ENCODE measurements at regions not wholly inside any gene's neighbourhood (a gene's known extent, or its start where the extent isn't known, plus 50 kb on each side); places are given as distances from the start of the nearest gene placed in this dataset.

DNA sequence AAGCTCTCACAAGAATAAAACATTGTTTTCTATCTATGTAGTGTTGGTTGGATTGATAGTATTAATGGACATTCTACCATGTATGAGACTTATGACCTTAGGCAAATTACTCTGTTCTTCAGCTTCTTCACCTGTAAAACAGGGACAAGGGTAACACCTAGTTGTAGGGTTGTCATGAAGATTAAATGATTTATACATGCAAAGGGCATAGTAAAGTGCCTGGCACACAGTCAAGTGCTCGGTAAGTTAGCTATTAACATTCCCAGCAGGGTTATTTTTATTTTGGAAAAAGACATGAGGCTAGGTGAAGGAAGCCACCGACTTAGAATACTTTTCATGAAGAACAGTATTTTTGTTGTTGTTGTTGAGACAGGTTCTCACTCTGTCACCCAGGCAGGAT, 71.2 kb upstream of the PLXNC1 start:
- Histone ChIP-seq H3K4me3 (ENCODE audit: low read length) (no peak overlapping the region), H3K4me1 (ENCODE audit: control insufficient read depth, insufficient read depth, low read length) (no peaks in the 10 kb centered on the region), H3K27ac (ENCODE audit: low read length) (no peak overlapping the region), H3K36me3 (ENCODE audit: control insufficient read depth, insufficient read depth, low read length) (no peaks in the 10 kb centered on the region), H3K9me3 (ENCODE audit: control insufficient read depth, insufficient read depth, low read length) (no peaks in the 10 kb centered on the region), H3K27me3 (ENCODE audit: control insufficient read depth, insufficient read depth, low read length) (no peaks in the 10 kb centered on the region)
- DNase-seq (ENCODE audit: low read depth, low spot score), result no peak
- no CpG with 5 or more reads among the region's 2 CpGs for WGBS (ENCODE audit: insufficient coverage, insufficient read length)

DNA sequence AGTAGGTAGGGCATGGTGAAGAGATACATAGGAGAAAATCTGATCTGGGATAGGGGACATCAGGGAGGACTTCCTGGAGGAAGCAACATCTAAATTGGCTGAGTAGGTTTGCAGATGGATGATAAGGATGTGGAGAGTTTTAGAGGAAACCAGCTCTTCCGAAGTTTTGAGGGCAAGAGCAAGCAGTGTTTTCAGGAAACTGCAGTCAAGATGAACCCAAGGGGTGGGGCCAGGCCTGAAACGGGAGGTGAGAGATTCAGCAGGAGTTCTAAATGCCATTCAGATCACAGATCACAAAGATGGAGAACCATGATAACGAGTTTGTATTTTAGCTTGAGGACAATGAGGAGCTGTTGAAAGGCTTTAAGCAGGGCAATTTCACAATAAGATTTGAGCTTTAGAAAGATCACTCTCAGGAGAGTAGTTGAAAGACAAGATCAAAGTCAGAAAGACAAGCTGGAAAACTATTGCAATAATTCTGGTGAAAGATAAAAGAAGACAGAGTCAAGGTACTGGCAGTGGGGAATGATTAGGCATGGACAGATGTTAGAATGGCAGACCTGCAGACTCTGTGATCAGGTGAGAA, 70.1 kb upstream of the PLXNC1 start:
- Histone ChIP-seq H3K9me3 (ENCODE audit: control insufficient read depth, insufficient read depth, low read length) (no peaks in the 10 kb centered on the region), H3K36me3 (ENCODE audit: control insufficient read depth, insufficient read depth, low read length) (no peaks in the 10 kb centered on the region), H3K4me1 (ENCODE audit: control insufficient read depth, insufficient read depth, low read length) (no peaks in the 10 kb centered on the region), H3K27ac (ENCODE audit: low read length) (no peak overlapping the region), H3K4me3 (ENCODE audit: low read length) (no peak overlapping the region), H3K27me3 (ENCODE audit: control insufficient read depth, insufficient read depth, low read length) (no peaks in the 10 kb centered on the region)
- WGBS (ENCODE audit: insufficient coverage, insufficient read length), result no CpG with 5 or more reads among the region's 3 CpGs
- DNase-seq (ENCODE audit: low read depth, low spot score), result no peak

DNA sequence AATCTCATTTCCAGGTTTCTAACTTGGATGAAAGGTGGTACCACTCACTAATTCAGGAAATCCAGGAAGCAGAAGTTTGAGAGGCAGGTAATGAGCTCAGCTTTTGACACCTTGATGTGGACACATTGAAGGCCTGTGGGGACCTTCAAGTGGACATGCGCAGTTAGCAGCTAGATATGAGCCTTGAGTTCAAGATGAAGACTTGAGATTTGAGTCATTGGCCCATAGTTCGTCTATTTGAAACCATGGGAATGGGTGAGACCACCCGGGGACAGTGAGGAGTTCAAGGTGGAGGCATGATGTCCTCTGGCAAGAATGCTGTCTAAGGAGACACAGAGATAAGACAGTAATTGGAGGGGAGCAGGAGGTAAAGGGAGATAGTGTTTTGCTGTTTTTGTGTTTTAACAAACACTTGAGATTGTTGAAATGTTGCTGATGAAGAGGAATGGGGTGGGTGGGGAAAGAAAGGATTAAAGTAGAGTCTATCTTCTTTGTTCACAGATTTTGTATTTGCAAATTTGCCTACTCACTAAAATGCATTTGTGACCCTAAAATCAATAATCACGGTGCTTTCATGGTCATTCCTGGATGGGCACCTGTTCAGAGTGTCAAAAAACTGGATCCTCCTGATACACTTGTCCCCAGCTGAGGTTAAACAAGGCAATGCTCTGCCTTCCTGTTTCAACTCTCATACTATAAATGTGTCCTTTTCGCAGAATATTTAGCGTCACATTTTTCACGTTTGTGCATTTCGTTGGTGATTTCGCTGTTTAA, 69.5 kb upstream of the PLXNC1 start:
- no peaks in the 10 kb centered on the region for H3K9me3 ChIP-seq (ENCODE audit: control insufficient read depth, insufficient read depth, low read length)
- H3K36me3 ChIP-seq (ENCODE audit: control insufficient read depth, insufficient read depth, low read length), result no peaks in the 10 kb centered on the region
- DNase-seq (ENCODE audit: low read depth, low spot score), result no peak
- no peak overlapping the region for H3K27ac ChIP-seq (ENCODE audit: low read length)
- no peak overlapping the region for H3K4me3 ChIP-seq (ENCODE audit: low read length)
- no peaks in the 10 kb centered on the region for H3K27me3 ChIP-seq (ENCODE audit: control insufficient read depth, insufficient read depth, low read length)
- no CpG with 5 or more reads among the region's 9 CpGs for WGBS (ENCODE audit: insufficient coverage, insufficient read length)
- no peaks in the 10 kb centered on the region for H3K4me1 ChIP-seq (ENCODE audit: control insufficient read depth, insufficient read depth, low read length)

DNA sequence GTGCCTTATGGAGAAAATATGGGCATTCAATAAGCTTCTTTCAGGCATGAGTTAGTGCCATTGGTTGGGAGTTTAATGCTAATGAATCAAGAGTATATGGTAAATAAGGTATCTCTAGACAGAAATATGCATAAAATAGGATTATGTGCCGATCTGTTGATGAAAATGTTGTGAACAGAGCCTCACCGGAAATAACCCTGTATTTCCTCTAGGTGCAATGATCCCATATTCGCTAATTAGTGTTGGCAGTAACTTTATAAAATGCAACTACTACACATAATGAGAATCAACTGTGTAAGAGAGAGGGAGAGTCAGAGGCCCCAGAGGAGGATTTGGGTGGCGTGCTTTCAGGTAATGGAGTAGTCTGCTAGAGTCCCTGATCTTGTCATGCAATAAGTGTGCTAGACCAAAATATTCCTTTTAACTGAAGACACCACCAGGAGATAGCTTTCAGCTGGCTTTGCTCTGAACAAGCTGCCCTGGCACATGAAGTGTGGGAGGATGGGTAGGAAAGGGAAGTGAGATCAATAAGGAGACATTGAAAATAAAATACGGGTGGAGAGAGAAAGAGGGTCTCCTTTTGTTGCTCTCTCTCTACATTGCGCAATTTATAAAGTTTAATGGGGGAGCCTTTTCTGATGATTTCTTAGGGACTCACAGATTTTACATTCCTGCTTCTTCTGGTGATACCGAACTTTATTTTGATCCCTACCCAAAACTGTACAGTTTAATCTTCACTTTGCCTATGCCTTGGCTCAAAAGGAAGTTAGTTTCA, 68.6 kb upstream of the PLXNC1 start:
- Histone ChIP-seq H3K9me3 (ENCODE audit: control insufficient read depth, insufficient read depth, low read length) (no peaks in the 10 kb centered on the region), H3K36me3 (ENCODE audit: control insufficient read depth, insufficient read depth, low read length) (no peaks in the 10 kb centered on the region), H3K27ac (ENCODE audit: low read length) (no peak overlapping the region), H3K4me1 (ENCODE audit: control insufficient read depth, insufficient read depth, low read length) (no peaks in the 10 kb centered on the region), H3K4me3 (ENCODE audit: low read length) (no peak overlapping the region), H3K27me3 (ENCODE audit: control insufficient read depth, insufficient read depth, low read length) (no peaks in the 10 kb centered on the region)
- no CpG with 5 or more reads among the region's 7 CpGs for WGBS (ENCODE audit: insufficient coverage, insufficient read length)
- DNase-seq (ENCODE audit: low read depth, low spot score), result no peak

DNA sequence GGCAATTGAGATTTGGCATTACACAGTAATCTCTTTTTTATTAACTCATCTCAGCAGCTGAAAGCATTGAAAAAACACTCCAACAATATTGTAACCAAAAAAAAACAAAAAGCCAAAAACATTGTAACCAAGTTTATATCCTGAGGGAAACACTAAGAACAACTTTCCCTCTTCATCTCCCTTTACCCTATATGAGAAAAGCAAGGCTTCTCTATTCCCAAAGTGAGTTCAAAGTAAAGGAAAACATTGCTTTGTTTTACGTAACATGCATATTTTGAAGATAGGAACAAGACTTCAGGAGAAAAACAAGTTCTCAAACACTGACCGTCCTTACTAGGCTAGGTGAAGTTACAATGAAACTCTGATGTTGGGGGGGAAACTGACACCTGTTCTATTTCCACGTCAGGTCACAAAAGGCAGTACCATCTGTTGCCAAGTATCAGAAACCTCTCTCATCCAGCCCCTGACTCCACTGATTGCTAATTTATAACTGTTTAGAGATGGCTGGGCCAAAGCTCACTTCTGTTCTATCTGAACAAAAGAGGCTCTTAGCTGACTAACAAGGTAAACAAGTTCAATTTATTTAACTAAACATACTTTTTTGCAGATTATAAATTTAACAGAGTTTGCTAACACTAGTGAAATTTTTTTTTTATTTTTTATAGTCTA, 67.9 kb upstream of the PLXNC1 start:
- Histone ChIP-seq H3K4me1 (ENCODE audit: control insufficient read depth, insufficient read depth, low read length) (no peaks in the 10 kb centered on the region), H3K36me3 (ENCODE audit: control insufficient read depth, insufficient read depth, low read length) (no peaks in the 10 kb centered on the region), H3K9me3 (ENCODE audit: control insufficient read depth, insufficient read depth, low read length) (no peaks in the 10 kb centered on the region), H3K27ac (ENCODE audit: low read length) (no peak overlapping the region), H3K4me3 (ENCODE audit: low read length) (no peak overlapping the region), H3K27me3 (ENCODE audit: control insufficient read depth, insufficient read depth, low read length) (no peaks in the 10 kb centered on the region)
- no peak for DNase-seq (ENCODE audit: low read depth, low spot score)
- WGBS (ENCODE audit: insufficient coverage, insufficient read length), result no CpG with 5 or more reads among the region's 3 CpGs

DNA sequence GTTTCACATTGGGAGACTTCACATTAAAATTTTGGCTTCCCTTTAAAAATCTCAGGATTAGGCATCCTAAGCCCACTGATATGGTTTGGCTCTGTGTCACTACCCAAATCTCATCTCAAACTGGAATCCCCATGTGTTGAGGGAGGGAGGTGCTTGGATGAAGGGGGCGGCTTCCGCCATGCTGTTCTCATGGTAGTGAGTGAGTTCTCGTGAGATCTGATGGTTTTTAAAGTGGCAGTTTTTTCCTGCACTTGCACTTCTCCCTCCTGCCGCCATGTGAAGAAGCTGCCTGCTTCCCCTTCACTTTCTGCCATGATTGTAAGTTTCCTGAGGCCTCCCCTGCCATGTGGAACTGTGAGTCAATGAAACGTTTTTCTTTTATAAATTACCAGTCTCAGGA, 65.7 kb upstream of the PLXNC1 start:
- no peaks in the 10 kb centered on the region for H3K36me3 ChIP-seq (ENCODE audit: control insufficient read depth, insufficient read depth, low read length)

DNA sequence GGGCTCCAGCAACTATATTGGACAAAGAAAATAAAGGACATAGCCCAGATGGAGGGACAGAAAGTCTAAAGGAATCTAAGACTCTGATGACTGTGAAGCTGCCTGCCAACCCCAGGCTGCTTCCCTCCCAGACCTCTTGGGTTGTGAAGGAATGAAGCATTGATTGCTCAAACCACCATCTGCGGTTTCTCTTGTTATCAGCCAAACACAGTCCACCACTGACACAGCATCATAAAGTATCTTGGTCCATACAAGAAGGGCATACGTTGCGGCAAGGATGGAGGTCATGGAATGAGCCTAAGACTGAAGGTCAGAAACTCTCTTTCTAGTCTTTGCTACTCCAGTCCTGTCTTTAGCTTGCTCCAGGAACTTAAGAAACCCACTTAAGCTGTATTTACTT, 58.5 kb upstream of the PLXNC1 start:
- H3K27ac ChIP-seq (ENCODE audit: low read length), result no peak overlapping the region
- H3K9me3 ChIP-seq (ENCODE audit: control insufficient read depth, insufficient read depth, low read length), result no peaks in the 10 kb centered on the region
- no peaks in the 10 kb centered on the region for H3K27me3 ChIP-seq (ENCODE audit: control insufficient read depth, insufficient read depth, low read length)
- H3K4me3 ChIP-seq (ENCODE audit: low read length), result no peak overlapping the region
- DNase-seq (ENCODE audit: low read depth, low spot score), result no peak
- no peaks in the 10 kb centered on the region for H3K4me1 ChIP-seq (ENCODE audit: control insufficient read depth, insufficient read depth, low read length)
- no CpG with 5 or more reads among the region's 3 CpGs for WGBS (ENCODE audit: insufficient coverage, insufficient read length)
- no peaks in the 10 kb centered on the region for H3K36me3 ChIP-seq (ENCODE audit: control insufficient read depth, insufficient read depth, low read length)

More for the DNA sequence above, 65.7 kb upstream of the PLXNC1 start:
- WGBS (ENCODE audit: insufficient coverage, insufficient read length), result no CpG with 5 or more reads among the region's 5 CpGs
- no peak overlapping the region for H3K27ac ChIP-seq (ENCODE audit: low read length)
- no peaks in the 10 kb centered on the region for H3K9me3 ChIP-seq (ENCODE audit: control insufficient read depth, insufficient read depth, low read length)
- no peaks in the 10 kb centered on the region for H3K4me1 ChIP-seq (ENCODE audit: control insufficient read depth, insufficient read depth, low read length)
- H3K27me3 ChIP-seq (ENCODE audit: control insufficient read depth, insufficient read depth, low read length), result no peaks in the 10 kb centered on the region
- DNase-seq (ENCODE audit: low read depth, low spot score), result no peak
- no peak overlapping the region for H3K4me3 ChIP-seq (ENCODE audit: low read length)

DNA sequence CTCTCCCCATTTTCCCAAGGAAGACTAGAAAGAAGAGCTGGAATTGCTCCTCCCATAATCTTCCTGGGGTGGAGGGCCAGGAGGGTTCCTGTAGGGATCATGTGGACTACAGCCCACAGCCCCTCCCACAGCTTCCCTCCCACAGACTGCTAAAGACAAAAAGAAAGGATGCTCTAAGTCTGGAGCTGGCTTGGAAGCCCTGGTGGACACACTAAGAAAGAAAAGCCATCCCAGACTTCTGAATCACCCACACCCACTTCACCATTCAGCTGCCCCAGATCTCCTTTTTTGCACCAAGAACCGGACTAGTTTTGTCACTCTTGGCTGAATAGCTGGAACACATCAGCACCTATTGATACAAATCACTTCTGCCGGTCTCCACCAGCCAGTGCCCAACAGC, 56.8 kb upstream of the PLXNC1 start:
- DNase-seq (ENCODE audit: low read depth, low spot score), result no peak
- H3K27me3 ChIP-seq (ENCODE audit: control insufficient read depth, insufficient read depth, low read length), result no peaks in the 10 kb centered on the region
- no peak overlapping the region for H3K27ac ChIP-seq (ENCODE audit: low read length)
- no peaks in the 10 kb centered on the region for H3K36me3 ChIP-seq (ENCODE audit: control insufficient read depth, insufficient read depth, low read length)
- no peak overlapping the region for H3K4me3 ChIP-seq (ENCODE audit: low read length)
- H3K4me1 ChIP-seq (ENCODE audit: control insufficient read depth, insufficient read depth, low read length), result no peaks in the 10 kb centered on the region
- no CpG with 5 or more reads among the region's 2 CpGs for WGBS (ENCODE audit: insufficient coverage, insufficient read length)
- no peaks in the 10 kb centered on the region for H3K9me3 ChIP-seq (ENCODE audit: control insufficient read depth, insufficient read depth, low read length)

DNA sequence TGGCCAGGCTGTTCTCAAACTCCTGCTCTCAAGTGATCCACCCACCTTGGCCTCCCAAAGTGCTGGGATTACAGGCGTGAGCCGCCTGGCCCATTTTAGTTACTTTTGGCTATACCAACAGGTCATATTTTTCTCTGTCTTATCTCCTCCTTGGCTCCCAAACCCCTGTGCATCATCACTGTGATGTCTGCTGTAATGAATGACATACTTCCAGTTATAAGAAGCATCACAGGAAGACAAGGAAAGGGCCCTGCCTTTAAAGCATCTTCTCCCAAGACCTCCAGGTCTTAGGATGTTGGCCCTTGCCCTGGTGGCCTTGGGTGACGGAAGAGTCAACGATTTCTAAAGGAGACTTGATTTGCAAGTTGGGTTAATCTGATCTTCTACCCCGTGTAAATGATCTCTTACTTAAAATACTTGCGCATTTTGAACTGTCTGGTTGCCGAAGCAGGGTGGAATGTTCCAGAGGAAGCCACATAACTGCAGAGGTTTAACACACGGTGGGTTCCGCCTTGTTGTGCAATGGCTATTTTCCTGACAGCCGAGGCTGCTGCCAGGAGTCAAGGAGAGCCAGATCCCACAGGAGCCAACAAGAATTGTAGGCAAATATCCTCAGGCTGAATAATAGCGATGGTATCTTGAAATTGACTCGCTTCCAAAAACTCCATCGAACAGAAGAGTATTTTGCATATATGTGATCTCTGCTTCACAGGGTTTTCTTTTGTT, 55.7 kb upstream of the PLXNC1 start:
- Histone ChIP-seq H3K4me1 (ENCODE audit: control insufficient read depth, insufficient read depth, low read length) (no peaks in the 10 kb centered on the region), H3K36me3 (ENCODE audit: control insufficient read depth, insufficient read depth, low read length) (no peaks in the 10 kb centered on the region), H3K27me3 (ENCODE audit: control insufficient read depth, insufficient read depth, low read length) (no peaks in the 10 kb centered on the region), H3K9me3 (ENCODE audit: control insufficient read depth, insufficient read depth, low read length) (no peaks in the 10 kb centered on the region), H3K27ac (ENCODE audit: low read length) (no peak overlapping the region), H3K4me3 (ENCODE audit: low read length) (no peak overlapping the region)
- no peak for DNase-seq (ENCODE audit: low read depth, low spot score)
- no CpG with 5 or more reads among the region's 13 CpGs for WGBS (ENCODE audit: insufficient coverage, insufficient read length)

DNA sequence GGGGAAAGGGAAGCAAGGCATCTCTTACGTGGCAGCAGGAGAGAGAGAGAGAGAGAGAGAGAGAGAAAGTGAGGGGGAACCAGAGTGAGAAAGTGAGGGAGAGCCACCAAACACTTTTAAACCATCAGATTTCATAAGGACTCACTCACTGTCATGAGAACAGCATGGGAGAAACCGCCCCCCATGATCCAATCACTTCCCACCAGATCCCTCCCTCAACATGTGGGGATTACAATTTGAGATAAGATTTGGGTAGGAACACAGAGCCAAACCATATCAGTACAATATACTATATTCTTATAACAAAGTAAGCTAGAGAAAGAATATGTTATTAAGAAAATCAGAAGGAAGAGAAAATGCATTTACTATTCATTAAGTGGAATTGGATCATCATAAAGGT, 53.7 kb upstream of the PLXNC1 start:
- no CpG with 5 or more reads among the region's 2 CpGs for WGBS (ENCODE audit: insufficient coverage, insufficient read length)
- H3K27me3 ChIP-seq (ENCODE audit: control insufficient read depth, insufficient read depth, low read length), result no peaks in the 10 kb centered on the region
- no peak for DNase-seq (ENCODE audit: low read depth, low spot score)
- no peaks in the 10 kb centered on the region for H3K9me3 ChIP-seq (ENCODE audit: control insufficient read depth, insufficient read depth, low read length)
- no peak overlapping the region for H3K4me3 ChIP-seq (ENCODE audit: low read length)
- no peaks in the 10 kb centered on the region for H3K36me3 ChIP-seq (ENCODE audit: control insufficient read depth, insufficient read depth, low read length)
- H3K4me1 ChIP-seq (ENCODE audit: control insufficient read depth, insufficient read depth, low read length), result no peaks in the 10 kb centered on the region
- no peak overlapping the region for H3K27ac ChIP-seq (ENCODE audit: low read length)
